ENCODE measurements at regions not wholly inside any gene's neighbourhood (a gene's known extent, or its start where the extent isn't known, plus 50 kb on each side); places are given as distances from the start of the nearest gene placed in this dataset.

DNA sequence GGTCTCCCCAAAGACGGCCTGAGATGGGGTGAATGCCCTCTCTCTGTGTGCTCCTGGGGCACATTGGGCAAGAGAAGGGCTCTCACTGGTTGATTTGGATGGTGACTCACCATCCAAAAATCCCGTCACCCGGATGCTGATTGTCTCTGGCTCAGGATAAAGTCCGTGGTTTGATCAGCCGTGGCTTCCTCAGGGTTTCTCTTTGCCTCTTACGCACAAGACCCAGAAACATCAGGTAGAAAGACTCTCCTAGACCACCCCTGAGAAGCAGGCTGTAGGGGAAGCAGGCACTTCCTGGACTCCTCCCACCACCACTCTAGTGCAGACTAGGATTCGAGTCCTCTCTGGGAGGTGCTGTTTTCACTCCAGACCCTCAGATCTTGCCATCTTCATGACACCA is 176.1 kb upstream of the NCAM1 start (continued):
- TF ChIP-seq, protein P1, sequence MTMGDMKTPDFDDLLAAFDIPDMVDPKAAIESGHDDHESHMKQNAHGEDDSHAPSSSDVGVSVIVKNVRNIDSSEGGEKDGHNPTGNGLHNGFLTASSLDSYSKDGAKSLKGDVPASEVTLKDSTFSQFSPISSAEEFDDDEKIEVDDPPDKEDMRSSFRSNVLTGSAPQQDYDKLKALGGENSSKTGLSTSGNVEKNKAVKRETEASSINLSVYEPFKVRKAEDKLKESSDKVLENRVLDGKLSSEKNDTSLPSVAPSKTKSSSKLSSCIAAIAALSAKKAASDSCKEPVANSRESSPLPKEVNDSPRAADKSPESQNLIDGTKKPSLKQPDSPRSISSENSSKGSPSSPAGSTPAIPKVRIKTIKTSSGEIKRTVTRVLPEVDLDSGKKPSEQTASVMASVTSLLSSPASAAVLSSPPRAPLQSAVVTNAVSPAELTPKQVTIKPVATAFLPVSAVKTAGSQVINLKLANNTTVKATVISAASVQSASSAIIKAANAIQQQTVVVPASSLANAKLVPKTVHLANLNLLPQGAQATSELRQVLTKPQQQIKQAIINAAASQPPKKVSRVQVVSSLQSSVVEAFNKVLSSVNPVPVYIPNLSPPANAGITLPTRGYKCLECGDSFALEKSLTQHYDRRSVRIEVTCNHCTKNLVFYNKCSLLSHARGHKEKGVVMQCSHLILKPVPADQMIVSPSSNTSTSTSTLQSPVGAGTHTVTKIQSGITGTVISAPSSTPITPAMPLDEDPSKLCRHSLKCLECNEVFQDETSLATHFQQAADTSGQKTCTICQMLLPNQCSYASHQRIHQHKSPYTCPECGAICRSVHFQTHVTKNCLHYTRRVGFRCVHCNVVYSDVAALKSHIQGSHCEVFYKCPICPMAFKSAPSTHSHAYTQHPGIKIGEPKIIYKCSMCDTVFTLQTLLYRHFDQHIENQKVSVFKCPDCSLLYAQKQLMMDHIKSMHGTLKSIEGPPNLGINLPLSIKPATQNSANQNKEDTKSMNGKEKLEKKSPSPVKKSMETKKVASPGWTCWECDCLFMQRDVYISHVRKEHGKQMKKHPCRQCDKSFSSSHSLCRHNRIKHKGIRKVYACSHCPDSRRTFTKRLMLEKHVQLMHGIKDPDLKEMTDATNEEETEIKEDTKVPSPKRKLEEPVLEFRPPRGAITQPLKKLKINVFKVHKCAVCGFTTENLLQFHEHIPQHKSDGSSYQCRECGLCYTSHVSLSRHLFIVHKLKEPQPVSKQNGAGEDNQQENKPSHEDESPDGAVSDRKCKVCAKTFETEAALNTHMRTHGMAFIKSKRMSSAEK (CRISPR knock-in tag; IDR thresholded peaks at IDR 0.05; ENCODE audit: borderline replicate concordance) = no peak
- TF ChIP-seq ZNF219 (CRISPR knock-in tag; IDR thresholded peaks at IDR 0.05; ENCODE audit: borderline replicate concordance) = no peak
- no peak for TF ChIP-seq TEAD1 (CRISPR knock-in tag; IDR thresholded peaks at IDR 0.05)

DNA sequence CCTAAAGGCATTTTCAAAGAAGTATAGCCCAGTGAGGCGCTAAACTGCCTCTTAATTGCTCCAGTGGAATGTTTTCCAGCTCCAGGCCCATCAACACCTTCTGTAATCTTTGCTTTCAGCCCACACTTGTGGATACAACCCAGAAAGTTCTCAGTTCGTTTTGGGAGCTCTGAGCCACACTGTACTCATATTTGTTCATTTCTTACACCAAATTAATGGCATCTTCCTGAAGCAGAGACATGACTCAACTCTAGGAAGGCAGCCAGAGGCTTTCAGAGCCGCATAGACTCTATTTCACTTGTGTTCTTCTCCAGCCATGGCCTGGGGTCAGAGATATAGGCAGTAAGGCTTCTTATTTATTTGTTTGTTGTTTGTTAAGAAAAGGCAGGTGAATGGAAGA is 175.5 kb upstream of the NCAM1 start:
- ChIA-PET CTCF (interaction anchor here (0.7 kb wide), 1 partner anchor 9 kb away, joined by 4 read pairs; no protein-coding TSS in a partner anchor), POLR2A (no interaction called here)
- TF ChIP-seq, protein P2, sequence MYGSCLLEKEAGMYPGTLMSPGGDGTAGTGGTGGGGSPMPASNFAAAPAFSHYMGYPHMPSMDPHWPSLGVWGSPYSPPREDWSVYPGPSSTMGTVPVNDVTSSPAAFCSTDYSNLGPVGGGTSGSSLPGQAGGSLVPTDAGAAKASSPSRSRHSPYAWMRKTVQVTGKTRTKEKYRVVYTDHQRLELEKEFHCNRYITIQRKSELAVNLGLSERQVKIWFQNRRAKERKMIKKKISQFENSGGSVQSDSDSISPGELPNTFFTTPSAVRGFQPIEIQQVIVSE (CRISPR knock-in tag; IDR thresholded peaks at IDR 0.05; ENCODE audit: borderline replicate concordance) = no peak
- TF ChIP-seq ESRRA (CRISPR knock-in tag; IDR thresholded peaks at IDR 0.05; ENCODE audit: borderline replicate concordance) = no peak
- no peak for TF ChIP-seq HMGA2 (CRISPR knock-in tag; IDR thresholded peaks at IDR 0.05)
- TF ChIP-seq, protein P3, sequence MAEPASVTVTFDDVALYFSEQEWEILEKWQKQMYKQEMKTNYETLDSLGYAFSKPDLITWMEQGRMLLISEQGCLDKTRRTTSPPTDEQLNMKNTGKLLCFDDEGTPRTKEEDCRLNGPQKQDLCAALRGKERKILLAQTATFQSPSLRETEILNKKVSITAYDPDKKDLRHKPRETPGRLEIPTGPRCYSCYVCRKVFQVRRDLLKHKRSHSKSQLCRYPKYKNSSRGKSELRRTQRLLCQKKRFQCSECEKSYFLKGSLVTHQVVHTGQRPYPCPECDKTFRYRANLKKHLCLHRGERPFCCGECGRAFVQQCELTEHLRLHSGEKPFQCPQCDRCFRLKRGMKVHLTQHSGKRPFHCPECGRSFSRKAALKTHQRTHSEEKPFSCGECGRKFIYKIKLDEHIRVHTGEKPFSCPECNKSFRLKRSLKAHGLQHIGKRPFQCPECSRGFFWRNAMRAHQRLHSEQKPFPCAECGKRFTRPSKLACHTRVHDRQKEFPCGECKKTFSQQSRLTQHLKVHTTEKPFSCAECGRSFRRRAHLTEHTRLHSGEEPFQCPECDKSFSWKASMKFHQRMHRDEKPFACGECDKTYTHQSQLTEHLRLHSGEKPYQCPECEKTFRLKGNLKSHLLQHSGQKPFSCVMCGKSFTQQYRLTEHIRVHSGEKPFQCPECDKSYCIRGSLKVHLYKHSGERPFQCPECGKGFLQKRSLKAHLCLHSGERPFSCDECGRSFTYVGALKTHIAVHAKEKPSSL (CRISPR knock-in tag; conservative IDR thresholded peaks at IDR 0.05) = no peak
- TF ChIP-seq ZNF423 (CRISPR knock-in tag; IDR thresholded peaks at IDR 0.05) = no peak
- TF ChIP-seq EMX1 (CRISPR knock-in tag; IDR thresholded peaks at IDR 0.05) = no peak
- no peaks in the 10 kb centered on the region for H3K36me3 Mint-ChIP-seq
- 0 out of 2 replicates have a peak, but pooled peaks cover 7% of the 10 kb centered on the region for H3K9me3 Mint-ChIP-seq
- peaks cover 26% of the 10 kb centered on the region for H3K4me1 Mint-ChIP-seq
- ATAC-seq = no peak
- no peak for DNase-seq (ENCODE audit: low spot score)
- H3K4me3 Mint-ChIP-seq = no peak overlapping the region
- H3K27ac Mint-ChIP-seq = no peak overlapping the region
- peaks cover 4% of the 10 kb centered on the region; the same call in 1 of the 2 replicates for H3K27me3 Mint-ChIP-seq (ENCODE audit: low read depth)

DNA sequence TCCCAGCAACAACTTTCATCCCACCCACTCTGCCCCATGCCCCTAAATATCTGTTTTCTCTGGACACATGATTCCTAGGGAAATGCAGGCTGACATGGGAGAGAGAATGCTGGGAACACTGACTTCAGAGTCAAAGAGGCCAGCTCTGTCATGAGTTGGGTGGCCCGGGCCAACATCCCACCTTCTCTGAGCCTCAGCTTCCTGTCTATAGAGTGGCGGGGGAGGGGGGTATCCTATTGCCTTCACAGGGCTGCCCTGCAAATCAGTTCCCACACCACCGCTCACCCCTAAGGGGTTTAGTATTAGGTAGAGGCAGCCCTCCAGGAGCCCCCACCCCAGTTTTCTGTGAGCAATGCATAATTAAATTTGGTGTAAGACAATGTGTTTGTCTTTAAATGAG is 175.0 kb upstream of the NCAM1 start:
- no peaks in the 10 kb centered on the region for H3K36me3 Mint-ChIP-seq
- H3K4me3 Mint-ChIP-seq = no peak overlapping the region
- ATAC-seq (no peak), DNase-seq (ENCODE audit: low spot score) (no peak)
- CTCF ChIA-PET = interaction anchor here (0.7 kb wide), 1 partner anchor 9 kb away, joined by 4 read pairs; no protein-coding TSS in a partner anchor
- peaks cover 4% of the 10 kb centered on the region; the same call in 1 of the 2 replicates for H3K27me3 Mint-ChIP-seq (ENCODE audit: low read depth)
- H3K4me1 Mint-ChIP-seq = peaks cover 23% of the 10 kb centered on the region
- no peak overlapping the region for H3K27ac Mint-ChIP-seq
- 0 out of 2 replicates have a peak, but pooled peaks cover 7% of the 10 kb centered on the region for H3K9me3 Mint-ChIP-seq
- POLR2A ChIA-PET = interaction anchor here (0.5 kb wide), 1 partner anchor 389 kb away, joined by 3 read pairs; no protein-coding TSS in a partner anchor
- TF ChIP-seq, protein P4, sequence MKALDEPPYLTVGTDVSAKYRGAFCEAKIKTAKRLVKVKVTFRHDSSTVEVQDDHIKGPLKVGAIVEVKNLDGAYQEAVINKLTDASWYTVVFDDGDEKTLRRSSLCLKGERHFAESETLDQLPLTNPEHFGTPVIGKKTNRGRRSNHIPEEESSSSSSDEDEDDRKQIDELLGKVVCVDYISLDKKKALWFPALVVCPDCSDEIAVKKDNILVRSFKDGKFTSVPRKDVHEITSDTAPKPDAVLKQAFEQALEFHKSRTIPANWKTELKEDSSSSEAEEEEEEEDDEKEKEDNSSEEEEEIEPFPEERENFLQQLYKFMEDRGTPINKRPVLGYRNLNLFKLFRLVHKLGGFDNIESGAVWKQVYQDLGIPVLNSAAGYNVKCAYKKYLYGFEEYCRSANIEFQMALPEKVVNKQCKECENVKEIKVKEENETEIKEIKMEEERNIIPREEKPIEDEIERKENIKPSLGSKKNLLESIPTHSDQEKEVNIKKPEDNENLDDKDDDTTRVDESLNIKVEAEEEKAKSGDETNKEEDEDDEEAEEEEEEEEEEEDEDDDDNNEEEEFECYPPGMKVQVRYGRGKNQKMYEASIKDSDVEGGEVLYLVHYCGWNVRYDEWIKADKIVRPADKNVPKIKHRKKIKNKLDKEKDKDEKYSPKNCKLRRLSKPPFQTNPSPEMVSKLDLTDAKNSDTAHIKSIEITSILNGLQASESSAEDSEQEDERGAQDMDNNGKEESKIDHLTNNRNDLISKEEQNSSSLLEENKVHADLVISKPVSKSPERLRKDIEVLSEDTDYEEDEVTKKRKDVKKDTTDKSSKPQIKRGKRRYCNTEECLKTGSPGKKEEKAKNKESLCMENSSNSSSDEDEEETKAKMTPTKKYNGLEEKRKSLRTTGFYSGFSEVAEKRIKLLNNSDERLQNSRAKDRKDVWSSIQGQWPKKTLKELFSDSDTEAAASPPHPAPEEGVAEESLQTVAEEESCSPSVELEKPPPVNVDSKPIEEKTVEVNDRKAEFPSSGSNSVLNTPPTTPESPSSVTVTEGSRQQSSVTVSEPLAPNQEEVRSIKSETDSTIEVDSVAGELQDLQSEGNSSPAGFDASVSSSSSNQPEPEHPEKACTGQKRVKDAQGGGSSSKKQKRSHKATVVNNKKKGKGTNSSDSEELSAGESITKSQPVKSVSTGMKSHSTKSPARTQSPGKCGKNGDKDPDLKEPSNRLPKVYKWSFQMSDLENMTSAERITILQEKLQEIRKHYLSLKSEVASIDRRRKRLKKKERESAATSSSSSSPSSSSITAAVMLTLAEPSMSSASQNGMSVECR (CRISPR knock-in tag; IDR thresholded peaks at IDR 0.05; ENCODE audit: borderline replicate concordance) = no peak
- no peak for TF ChIP-seq FOXP1 (CRISPR knock-in tag; IDR thresholded peaks at IDR 0.05; ENCODE audit: borderline replicate concordance)
- no peak for TF ChIP-seq OVOL2 (CRISPR knock-in tag; IDR thresholded peaks at IDR 0.05; ENCODE audit: borderline replicate concordance)
- no peak for TF ChIP-seq ETV6 (CRISPR knock-in tag; IDR thresholded peaks at IDR 0.05)
- no peak for TF ChIP-seq ELF4 (CRISPR knock-in tag; IDR thresholded peaks at IDR 0.05; ENCODE audit: low read depth)
- no peak for TF ChIP-seq SMAD4 (CRISPR knock-in tag; IDR thresholded peaks at IDR 0.05)
- TF ChIP-seq, protein P5, sequence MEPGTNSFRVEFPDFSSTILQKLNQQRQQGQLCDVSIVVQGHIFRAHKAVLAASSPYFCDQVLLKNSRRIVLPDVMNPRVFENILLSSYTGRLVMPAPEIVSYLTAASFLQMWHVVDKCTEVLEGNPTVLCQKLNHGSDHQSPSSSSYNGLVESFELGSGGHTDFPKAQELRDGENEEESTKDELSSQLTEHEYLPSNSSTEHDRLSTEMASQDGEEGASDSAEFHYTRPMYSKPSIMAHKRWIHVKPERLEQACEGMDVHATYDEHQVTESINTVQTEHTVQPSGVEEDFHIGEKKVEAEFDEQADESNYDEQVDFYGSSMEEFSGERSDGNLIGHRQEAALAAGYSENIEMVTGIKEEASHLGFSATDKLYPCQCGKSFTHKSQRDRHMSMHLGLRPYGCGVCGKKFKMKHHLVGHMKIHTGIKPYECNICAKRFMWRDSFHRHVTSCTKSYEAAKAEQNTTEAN (CRISPR knock-in tag; IDR thresholded peaks at IDR 0.05) = no peak
- no peak for TF ChIP-seq GABPB1 (CRISPR knock-in tag; IDR thresholded peaks at IDR 0.05)
- TF ChIP-seq ZNF423 (CRISPR knock-in tag; IDR thresholded peaks at IDR 0.05) = no peak
- TF ChIP-seq, protein P6, sequence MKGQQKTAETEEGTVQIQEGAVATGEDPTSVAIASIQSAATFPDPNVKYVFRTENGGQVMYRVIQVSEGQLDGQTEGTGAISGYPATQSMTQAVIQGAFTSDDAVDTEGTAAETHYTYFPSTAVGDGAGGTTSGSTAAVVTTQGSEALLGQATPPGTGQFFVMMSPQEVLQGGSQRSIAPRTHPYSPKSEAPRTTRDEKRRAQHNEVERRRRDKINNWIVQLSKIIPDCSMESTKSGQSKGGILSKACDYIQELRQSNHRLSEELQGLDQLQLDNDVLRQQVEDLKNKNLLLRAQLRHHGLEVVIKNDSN (CRISPR knock-in tag; IDR thresholded peaks at IDR 0.05) = no peak
- no peak for TF ChIP-seq JUN (CRISPR knock-in tag; IDR thresholded peaks at IDR 0.05)
- TF ChIP-seq, protein P7, sequence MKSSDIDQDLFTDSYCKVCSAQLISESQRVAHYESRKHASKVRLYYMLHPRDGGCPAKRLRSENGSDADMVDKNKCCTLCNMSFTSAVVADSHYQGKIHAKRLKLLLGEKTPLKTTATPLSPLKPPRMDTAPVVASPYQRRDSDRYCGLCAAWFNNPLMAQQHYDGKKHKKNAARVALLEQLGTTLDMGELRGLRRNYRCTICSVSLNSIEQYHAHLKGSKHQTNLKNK (CRISPR knock-in tag; IDR thresholded peaks at IDR 0.05) = no peak

Measured in WTC11 (cell line).